Neutrophil (primary cell): ENCODE measurements at regions not wholly inside any gene's neighbourhood (a gene's known extent, or its start where the extent isn't known, plus 50 kb on each side); places are given as distances from the start of the nearest gene placed in this dataset.

Experiments used
- H3K27ac ChIP-seq: fragments of 200-600 bp; sonication (generic); 2 replicates; pipeline ENCODE4 v1.5.1; 2016; ENCODE audit warnings: mild to moderate bottlenecking, moderate library complexity
- H3K27me3 ChIP-seq: fragments of 200-600 bp; sonication (generic); 2 replicates; pipeline ENCODE4 v1.6.0; 2016; ENCODE audit warnings: mild to moderate bottlenecking
- H3K36me3 ChIP-seq: fragments of 200-600 bp; sonication (generic); 2 replicates; pipeline ENCODE4 v1.5.1; 2017
- H3K4me1 ChIP-seq, 2 experiments: fragments of 200-600 bp in 1 of 2; sonication (generic) in 1 of 2; 1 replicate in 1 of 2; 2 replicates in 1 of 2; pipeline versions ENCODE4 v1.5.1 to v1.6.1; 2013 to 2016; ENCODE audit warnings: low read depth in 1 of 2, low read length in 1 of 2, mild to moderate bottlenecking in 1 of 2, moderate library complexity in 1 of 2; ENCODE audit not compliant: control insufficient read depth in 1 of 2, insufficient read depth in 1 of 2
- H3K4me3 ChIP-seq, 2 experiments: fragments of 200-600 bp in 1 of 2; sonication (generic) in 1 of 2; 1 replicate in 1 of 2; 2 replicates in 1 of 2; pipeline ENCODE4 v1.5.1; 2013 to 2016; ENCODE audit warnings: low read depth in 1 of 2, low read length in 1 of 2, mild to moderate bottlenecking in 1 of 2, moderate library complexity in 1 of 2
- H3K9me3 ChIP-seq: fragments of 200-600 bp; sonication (generic); 2 replicates; pipeline ENCODE4 v1.5.1; 2016
- TF ChIP-seq, protein P1 (sequence below): fragments of 200-600 bp; sonication (generic); IDR thresholded peaks from 2 replicates; pipeline ENCODE4 v1.5.1; 2016; ENCODE audit warnings: antibody characterized with exemption

DNA sequence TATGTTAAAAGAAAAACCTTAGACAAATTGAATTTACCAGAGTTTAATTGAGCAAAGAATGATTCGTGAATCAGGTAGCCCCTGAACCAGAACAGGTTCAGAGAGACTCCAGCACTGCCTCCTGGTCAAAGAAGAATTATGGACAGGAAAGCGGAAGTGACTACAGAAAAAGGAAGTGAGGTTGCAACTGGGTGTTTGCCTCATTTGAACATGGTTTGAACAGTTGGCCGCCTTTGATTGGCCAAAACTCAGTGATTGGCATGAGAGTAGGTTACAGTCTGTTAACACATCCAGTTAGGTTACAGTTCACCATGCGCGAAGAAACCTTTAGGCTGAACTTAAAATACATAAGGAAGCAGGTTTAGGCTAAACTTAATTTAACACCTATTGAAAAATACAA is 248.8 kb downstream of the TFAP2A start:
- no peaks in the 10 kb centered on the region for H3K9me3 ChIP-seq

GRCh38 chr6:10163203-10163962 is 251.5 kb downstream of the TFAP2A start:
- TF ChIP-seq, protein P1, sequence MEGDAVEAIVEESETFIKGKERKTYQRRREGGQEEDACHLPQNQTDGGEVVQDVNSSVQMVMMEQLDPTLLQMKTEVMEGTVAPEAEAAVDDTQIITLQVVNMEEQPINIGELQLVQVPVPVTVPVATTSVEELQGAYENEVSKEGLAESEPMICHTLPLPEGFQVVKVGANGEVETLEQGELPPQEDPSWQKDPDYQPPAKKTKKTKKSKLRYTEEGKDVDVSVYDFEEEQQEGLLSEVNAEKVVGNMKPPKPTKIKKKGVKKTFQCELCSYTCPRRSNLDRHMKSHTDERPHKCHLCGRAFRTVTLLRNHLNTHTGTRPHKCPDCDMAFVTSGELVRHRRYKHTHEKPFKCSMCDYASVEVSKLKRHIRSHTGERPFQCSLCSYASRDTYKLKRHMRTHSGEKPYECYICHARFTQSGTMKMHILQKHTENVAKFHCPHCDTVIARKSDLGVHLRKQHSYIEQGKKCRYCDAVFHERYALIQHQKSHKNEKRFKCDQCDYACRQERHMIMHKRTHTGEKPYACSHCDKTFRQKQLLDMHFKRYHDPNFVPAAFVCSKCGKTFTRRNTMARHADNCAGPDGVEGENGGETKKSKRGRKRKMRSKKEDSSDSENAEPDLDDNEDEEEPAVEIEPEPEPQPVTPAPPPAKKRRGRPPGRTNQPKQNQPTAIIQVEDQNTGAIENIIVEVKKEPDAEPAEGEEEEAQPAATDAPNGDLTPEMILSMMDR = no peak
- Histone ChIP-seq H3K9me3 (no peaks in the 10 kb centered on the region), H3K27me3 (no peaks in the 10 kb centered on the region), H3K27ac (no peak overlapping the region), H3K36me3 (no peaks in the 10 kb centered on the region), H3K4me3 (no peak overlapping the region), H3K4me1 (no peaks in the 10 kb centered on the region)

More for the DNA sequence above, 248.8 kb downstream of the TFAP2A start:
- Histone ChIP-seq H3K4me1 (no peaks in the 10 kb centered on the region), H3K27ac (no peak overlapping the region), H3K27me3 (no peaks in the 10 kb centered on the region), H3K36me3 (no peaks in the 10 kb centered on the region), H3K4me3 (no peak overlapping the region)
- TF ChIP-seq, protein P1 = no peak

GRCh38 chr6:10156875-10157274 is 258.0 kb downstream of the TFAP2A start:
- TF ChIP-seq, protein P1 = no peak
- Histone ChIP-seq H3K27me3 (peaks cover 8% of the 10 kb centered on the region), H3K27ac (no peak overlapping the region), H3K36me3 (no peaks in the 10 kb centered on the region), H3K4me1 (no peaks in the 10 kb centered on the region), H3K4me3 (no peak overlapping the region), H3K9me3 (no peaks in the 10 kb centered on the region)

- H3K4me1 ChIP-seq = no peaks in the 10 kb centered on the region
- no peak overlapping the region for H3K4me3 ChIP-seq
- TF ChIP-seq, protein P1 = no peak
- no peaks in the 10 kb centered on the region for H3K36me3 ChIP-seq
- peaks cover 14% of the 10 kb centered on the region for H3K27me3 ChIP-seq
- H3K27ac ChIP-seq = no peak overlapping the region
- H3K9me3 ChIP-seq = no peaks in the 10 kb centered on the region
Measured at GRCh38 chr6:10154251-10154650, 260.6 kb downstream of the TFAP2A start.

GRCh38 chr6:10151144-10151915 is 263.5 kb downstream of the TFAP2A start:
- no peak overlapping the region for H3K27ac ChIP-seq
- peaks cover 14% of the 10 kb centered on the region for H3K27me3 ChIP-seq
- no peaks in the 10 kb centered on the region for H3K4me1 ChIP-seq
- H3K36me3 ChIP-seq = no peaks in the 10 kb centered on the region
- TF ChIP-seq, protein P1 = no peak
- H3K9me3 ChIP-seq = no peaks in the 10 kb centered on the region
- H3K4me3 ChIP-seq = no peak overlapping the region
